ENCODE measurements at regions not wholly inside any gene's neighbourhood (a gene's known extent, or its start where the extent isn't known, plus 50 kb on each side); places are given as distances from the start of the nearest gene placed in this dataset.

DNA sequence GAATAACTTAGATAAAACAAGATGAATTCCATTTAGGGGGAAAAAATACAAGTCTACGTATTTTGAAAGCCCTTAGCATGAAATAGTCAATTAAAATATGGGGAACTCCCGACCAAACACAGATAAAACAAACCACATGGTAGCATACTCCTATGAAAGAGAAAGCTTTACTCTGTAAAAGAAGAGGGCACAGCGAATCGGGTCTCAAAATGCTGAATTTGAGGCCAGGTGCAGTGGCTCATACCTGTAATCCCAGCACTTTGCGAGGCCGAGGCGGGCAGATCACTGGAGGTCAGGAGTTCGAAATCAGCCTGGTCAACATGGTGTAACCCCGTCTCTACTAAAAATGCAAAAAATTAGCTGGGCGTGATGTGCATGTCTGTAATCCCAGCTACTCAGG lies 116.9 kb upstream of the TIAM1 start:
- H3K36me3 ChIP-seq (ENCODE audit: control insufficient read depth in 2 of 4, insufficient read depth in 4 of 4, low read length in 3 of 4) = no peaks in the 10 kb centered on the region
- H2BK20ac ChIP-seq (ENCODE audit: low read length) = no peak overlapping the region
- no peaks in the 10 kb centered on the region for H3K79me2 ChIP-seq (ENCODE audit: control insufficient read depth in 1 of 2, insufficient read depth in 2 of 2, low read length in 2 of 2)
- H3K79me1 ChIP-seq (ENCODE audit: low read depth, low read length) = no peaks in the 10 kb centered on the region; the same call in 1 of the 2 replicates
- H3K4me3 ChIP-seq (ENCODE audit: extremely low read depth in 1 of 4, insufficient read depth in 2 of 4, low read depth in 3 of 4, low read length in 4 of 4) = no peak overlapping the region
- CTCF ChIA-PET (ENCODE audit: partially characterized antibody) = interaction anchor here (0.5 to 6.6 kb wide), 12 partner anchors 9 to 285 kb away, joined by 3 to 50 read pairs (median 4); no protein-coding TSS in a partner anchor
- no peak overlapping the region for H3K23ac ChIP-seq (ENCODE audit: insufficient read length)
- WGBS, 2 experiments (ENCODE audit: extremely low coverage in 1 of 2, insufficient coverage in 1 of 2, insufficient read length in 1 of 2, insufficient replicate concordance in 2 of 2, low coverage in 1 of 2, low lambda C conversion rate in 2 of 2, missing lambda C conversion rate in 1 of 2) = 91% methylated on average over 10 of the region's 10 CpGs; no CpG with 5 or more reads in 1 of the 2 experiments
- no peak overlapping the region for H3K14ac ChIP-seq (ENCODE audit: insufficient read length)
- no peak overlapping the region for H2BK5ac ChIP-seq (ENCODE audit: low read depth, low read length)
- no peak overlapping the region for H4K91ac ChIP-seq (replicated peaks; ENCODE audit: insufficient read length, low read length)
- TF ChIP-seq HDAC6 (IDR thresholded peaks at IDR 0.05; ENCODE audit: low read depth, low read length) = no peak
- no peak for TF ChIP-seq JUN (IDR thresholded peaks at IDR 0.05; ENCODE audit: low read depth, low read length)
- no peak for TF ChIP-seq CBX8 (IDR thresholded peaks at IDR 0.05; ENCODE audit: borderline replicate concordance, low read depth, low read length)
- TF ChIP-seq SIN3A (conservative IDR thresholded peaks at IDR 0.05 in 1 of 2, IDR thresholded peaks at IDR 0.05 in 1 of 2; ENCODE audit: low read depth in 1 of 2, low read length in 2 of 2) = no peak
- H2AFZ ChIP-seq (ENCODE audit: low read length) = no peak overlapping the region
- no peak overlapping the region for H3K4me2 ChIP-seq (ENCODE audit: insufficient read depth in 1 of 2, low read depth in 2 of 2, low read length in 2 of 2)
- no peak overlapping the region for H3K9ac ChIP-seq (replicated peaks in 1 of 4; ENCODE audit: extremely low read depth in 1 of 4, low read depth in 3 of 4, low read length in 3 of 4)
- no peak overlapping the region for H3K18ac ChIP-seq (ENCODE audit: extremely low read depth, low read length)
- DNase-seq (ENCODE audit: low read depth in 1 of 2, low spot score in 2 of 2) = no peak
- H2BK12ac ChIP-seq (ENCODE audit: low read depth, low read length) = no peak overlapping the region
- H3K56ac ChIP-seq (replicated peaks; ENCODE audit: insufficient read length, low read depth, low read length) = no peak overlapping the region
- H3K27me3 ChIP-seq (replicated peaks in 1 of 4; ENCODE audit: control insufficient read depth in 3 of 4, extremely low read depth in 1 of 4, insufficient read depth in 3 of 4, low read length in 3 of 4) = no peaks in the 10 kb centered on the region
- no peak overlapping the region for H2AK5ac ChIP-seq (ENCODE audit: low read depth, low read length)
- H3K4me1 ChIP-seq (replicated peaks in 1 of 4; ENCODE audit: control insufficient read depth in 3 of 4, insufficient read depth in 4 of 4, low read length in 3 of 4) = no peaks in the 10 kb centered on the region
- H2BK15ac ChIP-seq (ENCODE audit: low read length) = no peak overlapping the region
- H3K4ac ChIP-seq (replicated peaks; ENCODE audit: insufficient read length, low read depth, low read length) = no peak overlapping the region
- no peak overlapping the region for H2BK120ac ChIP-seq (replicated peaks; ENCODE audit: low read depth, low read length)
- H3K23me2 ChIP-seq (ENCODE audit: low read depth, low read length) = no peaks in the 10 kb centered on the region; the same call in 1 of the 2 replicates
- H3K9me3 ChIP-seq (ENCODE audit: insufficient read depth in 2 of 2, low read depth in 1 of 2, low read length in 1 of 2) = no peaks in the 10 kb centered on the region
- H4K20me1 ChIP-seq (replicated peaks in 1 of 2; ENCODE audit: control insufficient read depth in 1 of 2, insufficient read depth in 2 of 2, low read length in 2 of 2) = peaks cover 0 to 2% of the 10 kb centered on the region in 2 experiments
- no peak overlapping the region for H4K5ac ChIP-seq (ENCODE audit: insufficient read length, low read depth, low read length)
- POLR2A ChIA-PET (ENCODE audit: partially characterized antibody) = interaction anchor here (1.2 to 1.4 kb wide), 2 partner anchors 39 to 98 kb away, joined by 3 to 4 read pairs; no protein-coding TSS in a partner anchor
- H3K27ac ChIP-seq (ENCODE audit: low read depth, low read length) = no peak overlapping the region
- H4K8ac ChIP-seq (ENCODE audit: extremely low read depth, insufficient read depth, low read length) = no peak overlapping the region
- no peak for FAIRE-seq
